ENCODE measurements at regions not wholly inside any gene's neighbourhood (a gene's known extent, or its start where the extent isn't known, plus 50 kb on each side); places are given as distances from the start of the nearest gene placed in this dataset.

GRCh38 chr13:22086597-22087330 lies 415.9 kb downstream of the FGF9 start:
- WGBS (ENCODE audit: low lambda C conversion rate), result 3% methylated on average over 10 of the region's 10 CpGs
- Histone ChIP-seq H3K9ac (no peak overlapping the region), H2AFZ (ENCODE audit: low read depth) (no peak overlapping the region), H3K79me2 (ENCODE audit: insufficient read depth) (no peaks in the 10 kb centered on the region), H3K9me3 (no peaks in the 10 kb centered on the region), H3F3A (replicated peaks; ENCODE audit: insufficient read depth) (no peaks in the 10 kb centered on the region), H3K4me2 (no peak overlapping the region), H3K27ac (ENCODE audit: low read depth in 2 of 2, low read length in 1 of 2) (no peak overlapping the region), H3K36me3 (replicated peaks in 1 of 2; ENCODE audit: control insufficient read depth in 1 of 2, insufficient read depth in 2 of 2, low read length in 1 of 2) (no peaks in the 10 kb centered on the region), H3K9me2 (no peaks in the 10 kb centered on the region), H3K4me1 (ENCODE audit: control insufficient read depth in 1 of 2, insufficient read depth in 2 of 2, low read depth in 1 of 2, low read length in 1 of 2) (no peaks in the 10 kb centered on the region), H3K4me3 (ENCODE audit: low read depth in 2 of 2, low read length in 1 of 2) (no peak overlapping the region), H3K27me3 (ENCODE audit: insufficient read depth) (no peaks in the 10 kb centered on the region), H4K20me1 (ENCODE audit: insufficient read depth) (no peaks in the 10 kb centered on the region)
- DNase-seq, result no peak
- CTCF ChIA-PET, result no interaction called here
- POLR2A ChIA-PET, result no interaction called here
- no peak for TF ChIP-seq RXRA (IDR thresholded peaks at IDR 0.05; ENCODE audit: borderline replicate concordance, low read depth)
- no peak for TF ChIP-seq TCF12 (IDR thresholded peaks at IDR 0.05)
- TF ChIP-seq, protein P1, sequence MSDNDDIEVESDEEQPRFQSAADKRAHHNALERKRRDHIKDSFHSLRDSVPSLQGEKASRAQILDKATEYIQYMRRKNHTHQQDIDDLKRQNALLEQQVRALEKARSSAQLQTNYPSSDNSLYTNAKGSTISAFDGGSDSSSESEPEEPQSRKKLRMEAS (IDR thresholded peaks at IDR 0.05; ENCODE audit: low read depth), result no peak
- TF ChIP-seq SMC3 (IDR thresholded peaks at IDR 0.05; ENCODE audit: low read depth, low read length), result no peak
- TF ChIP-seq GABPA (IDR thresholded peaks at IDR 0.05; ENCODE audit: low read depth), result no peak
- TF ChIP-seq, protein P2, sequence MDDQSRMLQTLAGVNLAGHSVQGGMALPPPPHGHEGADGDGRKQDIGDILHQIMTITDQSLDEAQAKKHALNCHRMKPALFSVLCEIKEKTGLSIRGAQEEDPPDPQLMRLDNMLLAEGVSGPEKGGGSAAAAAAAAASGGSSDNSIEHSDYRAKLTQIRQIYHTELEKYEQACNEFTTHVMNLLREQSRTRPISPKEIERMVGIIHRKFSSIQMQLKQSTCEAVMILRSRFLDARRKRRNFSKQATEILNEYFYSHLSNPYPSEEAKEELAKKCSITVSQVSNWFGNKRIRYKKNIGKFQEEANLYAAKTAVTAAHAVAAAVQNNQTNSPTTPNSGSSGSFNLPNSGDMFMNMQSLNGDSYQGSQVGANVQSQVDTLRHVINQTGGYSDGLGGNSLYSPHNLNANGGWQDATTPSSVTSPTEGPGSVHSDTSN (IDR thresholded peaks at IDR 0.05), result no peak
- TF ChIP-seq, protein P3, sequence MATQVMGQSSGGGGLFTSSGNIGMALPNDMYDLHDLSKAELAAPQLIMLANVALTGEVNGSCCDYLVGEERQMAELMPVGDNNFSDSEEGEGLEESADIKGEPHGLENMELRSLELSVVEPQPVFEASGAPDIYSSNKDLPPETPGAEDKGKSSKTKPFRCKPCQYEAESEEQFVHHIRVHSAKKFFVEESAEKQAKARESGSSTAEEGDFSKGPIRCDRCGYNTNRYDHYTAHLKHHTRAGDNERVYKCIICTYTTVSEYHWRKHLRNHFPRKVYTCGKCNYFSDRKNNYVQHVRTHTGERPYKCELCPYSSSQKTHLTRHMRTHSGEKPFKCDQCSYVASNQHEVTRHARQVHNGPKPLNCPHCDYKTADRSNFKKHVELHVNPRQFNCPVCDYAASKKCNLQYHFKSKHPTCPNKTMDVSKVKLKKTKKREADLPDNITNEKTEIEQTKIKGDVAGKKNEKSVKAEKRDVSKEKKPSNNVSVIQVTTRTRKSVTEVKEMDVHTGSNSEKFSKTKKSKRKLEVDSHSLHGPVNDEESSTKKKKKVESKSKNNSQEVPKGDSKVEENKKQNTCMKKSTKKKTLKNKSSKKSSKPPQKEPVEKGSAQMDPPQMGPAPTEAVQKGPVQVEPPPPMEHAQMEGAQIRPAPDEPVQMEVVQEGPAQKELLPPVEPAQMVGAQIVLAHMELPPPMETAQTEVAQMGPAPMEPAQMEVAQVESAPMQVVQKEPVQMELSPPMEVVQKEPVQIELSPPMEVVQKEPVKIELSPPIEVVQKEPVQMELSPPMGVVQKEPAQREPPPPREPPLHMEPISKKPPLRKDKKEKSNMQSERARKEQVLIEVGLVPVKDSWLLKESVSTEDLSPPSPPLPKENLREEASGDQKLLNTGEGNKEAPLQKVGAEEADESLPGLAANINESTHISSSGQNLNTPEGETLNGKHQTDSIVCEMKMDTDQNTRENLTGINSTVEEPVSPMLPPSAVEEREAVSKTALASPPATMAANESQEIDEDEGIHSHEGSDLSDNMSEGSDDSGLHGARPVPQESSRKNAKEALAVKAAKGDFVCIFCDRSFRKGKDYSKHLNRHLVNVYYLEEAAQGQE (IDR thresholded peaks at IDR 0.05; ENCODE audit: low read depth, low read length), result no peak
- no peak for TF ChIP-seq YY1 (IDR thresholded peaks at IDR 0.05; ENCODE audit: low read depth)
- no peak for TF ChIP-seq FOXM1 (IDR thresholded peaks at IDR 0.05; ENCODE audit: low read depth)
- TF ChIP-seq EP300 (IDR thresholded peaks at IDR 0.05; ENCODE audit: borderline replicate concordance in 1 of 2, low read depth in 1 of 2, low read length in 1 of 2), result no peak
- TF ChIP-seq TEAD4 (IDR thresholded peaks at IDR 0.05; ENCODE audit: borderline replicate concordance, insufficient read depth), result no peak
- no peak for TF ChIP-seq POLR2AphosphoS5 (IDR thresholded peaks at IDR 0.05; ENCODE audit: low read depth, low read length)
- TF ChIP-seq, protein P4, sequence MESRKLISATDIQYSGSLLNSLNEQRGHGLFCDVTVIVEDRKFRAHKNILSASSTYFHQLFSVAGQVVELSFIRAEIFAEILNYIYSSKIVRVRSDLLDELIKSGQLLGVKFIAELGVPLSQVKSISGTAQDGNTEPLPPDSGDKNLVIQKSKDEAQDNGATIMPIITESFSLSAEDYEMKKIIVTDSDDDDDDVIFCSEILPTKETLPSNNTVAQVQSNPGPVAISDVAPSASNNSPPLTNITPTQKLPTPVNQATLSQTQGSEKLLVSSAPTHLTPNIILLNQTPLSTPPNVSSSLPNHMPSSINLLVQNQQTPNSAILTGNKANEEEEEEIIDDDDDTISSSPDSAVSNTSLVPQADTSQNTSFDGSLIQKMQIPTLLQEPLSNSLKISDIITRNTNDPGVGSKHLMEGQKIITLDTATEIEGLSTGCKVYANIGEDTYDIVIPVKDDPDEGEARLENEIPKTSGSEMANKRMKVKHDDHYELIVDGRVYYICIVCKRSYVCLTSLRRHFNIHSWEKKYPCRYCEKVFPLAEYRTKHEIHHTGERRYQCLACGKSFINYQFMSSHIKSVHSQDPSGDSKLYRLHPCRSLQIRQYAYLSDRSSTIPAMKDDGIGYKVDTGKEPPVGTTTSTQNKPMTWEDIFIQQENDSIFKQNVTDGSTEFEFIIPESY (IDR thresholded peaks at IDR 0.05; ENCODE audit: borderline replicate concordance, low read depth), result no peak
- no peak for TF ChIP-seq NFIC (IDR thresholded peaks at IDR 0.05; ENCODE audit: borderline replicate concordance)
- TF ChIP-seq RCOR1 (IDR thresholded peaks at IDR 0.05; ENCODE audit: low read length), result no peak
- no peak for TF ChIP-seq USF2 (IDR thresholded peaks at IDR 0.05; ENCODE audit: borderline replicate concordance, low read depth, low read length)

All from SK-N-SH (cell line).